ENCODE measurements at regions not wholly inside any gene's neighbourhood (a gene's known extent, or its start where the extent isn't known, plus 50 kb on each side); places are given as distances from the start of the nearest gene placed in this dataset.
"Not testable (repeated sequence)": the region's sequence is repeated elsewhere in the genome, so short reads cannot be mapped to it uniquely, and the experiment has no call there.

GRCh38 chr10:4149460-4149859 is 364.5 kb upstream of the KLF6 start:
- TF ChIP-seq CTCF (IDR thresholded peaks at IDR 0.05; ENCODE audit: extremely low read depth in 1 of 2, insufficient read depth in 1 of 2, low read depth in 1 of 2, low read length in 2 of 2); FOS (IDR thresholded peaks at IDR 0.05; ENCODE audit: borderline replicate concordance, insufficient read depth, low read length); JUN (IDR thresholded peaks at IDR 0.05; ENCODE audit: borderline replicate concordance, insufficient read depth, insufficient read length, low read depth); POLR2A (IDR thresholded peaks at IDR 0.05; ENCODE audit: low read depth, low read length): not testable (repeated sequence)
